SK-N-SH treated with all-trans-retinoic acid at 6 μM for 48 hours (cell line): ENCODE measurements at regions not wholly inside any gene's neighbourhood (a gene's known extent, or its start where the extent isn't known, plus 50 kb on each side); places are given as distances from the start of the nearest gene placed in this dataset.
A peak's percentile ranks its signal among the peaks of the same experiment; 100 is the strongest.

Experiments
- ATAC-seq: fragments of 200-7000 bp; cut with Tn5 transposase; 3 replicates; pipeline ENCODE4 v1.9.1; 2020; ENCODE audit warnings: mild to moderate bottlenecking, moderate library complexity
- BACH2 ChIP-seq: fragments of 250-450 bp; sonication (Bioruptor Pico); IDR thresholded peaks from 2 replicates; pipeline ENCODE4 v1.9.0; 2021; ENCODE audit warnings: mild to moderate bottlenecking, borderline replicate concordance
- CSDC2 ChIP-seq: fragments of 250-450 bp; sonication (Bioruptor Pico); IDR thresholded peaks from 2 replicates; pipeline ENCODE4 v1.5.0; 2020; ENCODE audit warnings: mild to moderate bottlenecking, moderate library complexity
- ESRRG ChIP-seq: fragments of 250-450 bp; sonication (Bioruptor Pico); IDR thresholded peaks from 2 replicates; pipeline ENCODE4 v1.6.1; 2021; ENCODE audit warnings: mild to moderate bottlenecking
- ISL1 ChIP-seq: fragments of 250-450 bp; sonication (Bioruptor Pico); IDR thresholded peaks from 2 replicates; pipeline ENCODE4 v2.1.2; 2022; ENCODE audit warnings: mild to moderate bottlenecking, moderate library complexity
- OSR1 ChIP-seq: fragments of 250-450 bp; sonication (Bioruptor Pico); IDR thresholded peaks from 2 replicates; pipeline ENCODE4 v1.8.0; 2022; ENCODE audit warnings: moderate library complexity, mild to moderate bottlenecking, inconsistent platforms
- PATZ1 ChIP-seq: fragments of 250-450 bp; sonication (Bioruptor Pico); IDR thresholded peaks from 2 replicates; pipeline ENCODE4 v1.8.0; 2020; ENCODE audit warnings: mild to moderate bottlenecking, moderate library complexity, borderline replicate concordance
- PPARA ChIP-seq: fragments of 250-450 bp; sonication (Bioruptor Pico); IDR thresholded peaks from 2 replicates; pipeline ENCODE4 v1.5.0; 2020; ENCODE audit warnings: mild to moderate bottlenecking, borderline replicate concordance
- RARB ChIP-seq: fragments of 250-450 bp; sonication (Bioruptor Pico); IDR thresholded peaks from 2 replicates; pipeline ENCODE4 v1.8.0; 2021; ENCODE audit warnings: mild to moderate bottlenecking, moderate library complexity
- SNAI2 ChIP-seq: fragments of 250-450 bp; sonication (Bioruptor Pico); IDR thresholded peaks from 2 replicates; pipeline ENCODE4 v1.5.0; 2020; ENCODE audit warnings: mild to moderate bottlenecking, moderate library complexity
- TSHZ2 ChIP-seq: fragments of 250-450 bp; sonication (Bioruptor Pico); IDR thresholded peaks from 2 replicates; pipeline ENCODE4 v1.5.0; 2020; ENCODE audit warnings: mild to moderate bottlenecking, moderate library complexity
- ZC3H10 ChIP-seq: fragments of 250-450 bp; sonication (Bioruptor Pico); IDR thresholded peaks from 2 replicates; pipeline ENCODE4 v1.5.1; 2021; ENCODE audit warnings: mild to moderate bottlenecking, moderate library complexity
- ZFP3 ChIP-seq: fragments of 250-450 bp; sonication (Bioruptor Pico); IDR thresholded peaks from 2 replicates; pipeline ENCODE4 v1.5.0; 2020; ENCODE audit warnings: mild to moderate bottlenecking, moderate library complexity
- ZFP30 ChIP-seq: fragments of 450-650 bp; formaldehyde crosslinking; IDR thresholded peaks from 2 replicates; pipeline ENCODE4 v1.5.0; 2022; ENCODE audit warnings: mild to moderate bottlenecking, moderate library complexity
- TF ChIP-seq, protein P1 (sequence below): fragments of 250-450 bp; sonication (Bioruptor Pico); IDR thresholded peaks from 2 replicates; pipeline ENCODE4 v1.5.1; 2021; ENCODE audit warnings: mild to moderate bottlenecking, moderate library complexity
- TF ChIP-seq, protein P2 (sequence below): fragments of 250-450 bp; sonication (Bioruptor Pico); IDR thresholded peaks from 2 replicates; pipeline ENCODE4 v1.5.1; 2020; ENCODE audit warnings: low read depth, mild to moderate bottlenecking, moderate library complexity

- no peak for ATAC-seq
- no peak for TF ChIP-seq BACH2 (CRISPR knock-in tag)
Measured at GRCh38 chr1:240667351-240667750, 55.4 kb upstream of the GREM2 start.

DNA sequence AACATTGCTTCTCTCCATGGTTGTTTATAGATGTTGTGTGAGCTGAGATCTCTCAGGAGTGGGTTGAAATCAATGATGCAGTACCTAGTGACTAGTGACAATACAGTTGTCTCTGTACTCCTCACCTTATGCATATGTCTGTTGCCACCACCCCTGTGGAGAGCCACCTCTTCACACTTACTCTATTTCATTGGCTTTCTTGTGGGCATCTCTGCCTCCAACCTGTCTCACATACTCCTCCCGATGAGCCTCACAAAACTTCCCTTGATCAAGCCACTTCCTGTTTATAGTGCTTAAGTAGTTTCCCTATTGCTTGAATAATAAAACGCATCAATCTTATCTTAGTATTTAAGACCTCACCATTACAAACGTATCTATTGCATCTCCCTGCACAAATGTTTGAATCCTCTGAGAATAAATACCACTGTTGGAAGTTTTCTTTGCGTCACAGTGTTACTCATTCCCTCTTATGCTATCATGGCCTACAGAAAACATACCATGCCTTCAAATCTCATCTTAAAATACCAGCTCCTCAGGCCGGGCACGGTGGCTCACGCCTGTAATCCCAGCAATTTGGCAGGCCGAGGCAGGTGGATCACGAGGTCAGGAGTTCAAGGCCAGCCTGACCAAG is 54.7 kb upstream of the GREM2 start:
- no peak for TF ChIP-seq OSR1 (CRISPR knock-in tag)
- TF ChIP-seq, protein P1, sequence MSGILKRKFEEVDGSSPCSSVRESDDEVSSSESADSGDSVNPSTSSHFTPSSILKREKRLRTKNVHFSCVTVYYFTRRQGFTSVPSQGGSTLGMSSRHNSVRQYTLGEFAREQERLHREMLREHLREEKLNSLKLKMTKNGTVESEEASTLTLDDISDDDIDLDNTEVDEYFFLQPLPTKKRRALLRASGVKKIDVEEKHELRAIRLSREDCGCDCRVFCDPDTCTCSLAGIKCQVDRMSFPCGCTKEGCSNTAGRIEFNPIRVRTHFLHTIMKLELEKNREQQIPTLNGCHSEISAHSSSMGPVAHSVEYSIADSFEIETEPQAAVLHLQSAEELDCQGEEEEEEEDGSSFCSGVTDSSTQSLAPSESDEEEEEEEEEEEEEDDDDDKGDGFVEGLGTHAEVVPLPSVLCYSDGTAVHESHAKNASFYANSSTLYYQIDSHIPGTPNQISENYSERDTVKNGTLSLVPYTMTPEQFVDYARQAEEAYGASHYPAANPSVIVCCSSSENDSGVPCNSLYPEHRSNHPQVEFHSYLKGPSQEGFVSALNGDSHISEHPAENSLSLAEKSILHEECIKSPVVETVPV (CRISPR knock-in tag), result no peak
- no peak for TF ChIP-seq ZFP30 (CRISPR knock-in tag)
- no peak for TF ChIP-seq SNAI2 (CRISPR knock-in tag)
- TF ChIP-seq, all 23 proteins: peak for 0
- no peak for ATAC-seq

DNA sequence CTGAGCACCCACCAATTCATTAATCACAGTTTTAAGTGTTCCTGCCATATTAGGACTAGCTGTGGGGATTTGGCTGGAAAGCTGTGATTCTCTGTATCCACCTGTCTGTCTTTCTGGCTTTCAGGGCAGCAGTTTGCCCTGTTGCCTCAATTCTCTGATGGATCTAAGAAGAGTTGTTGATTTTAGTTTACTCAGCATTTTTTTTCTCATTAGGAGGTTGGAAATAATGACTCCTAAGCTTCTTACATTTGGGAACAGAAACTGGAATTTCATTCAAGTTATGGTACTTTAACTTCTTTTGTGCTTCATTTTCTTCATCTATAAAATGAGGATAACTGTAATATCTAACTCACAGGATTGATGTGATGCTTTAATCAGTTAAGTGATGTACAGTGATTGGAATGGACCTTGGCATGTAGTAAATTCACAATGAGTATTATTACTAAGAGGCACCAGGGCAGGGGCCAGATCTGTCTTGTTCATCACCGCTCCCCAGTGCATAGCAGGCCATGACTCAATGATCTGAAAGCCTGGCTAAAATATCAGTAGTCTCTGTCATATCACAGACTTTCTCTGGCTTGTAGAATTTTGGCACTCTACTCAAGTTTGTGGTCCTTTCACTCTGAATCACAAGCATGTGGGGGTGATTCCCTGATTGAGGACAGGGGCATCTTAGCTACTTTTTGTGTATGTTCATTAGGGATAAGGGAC is 51.4 kb upstream of the GREM2 start:
- peak; percentile 91 for ATAC-seq
- no peak for TF ChIP-seq ISL1 (CRISPR knock-in tag)
- no peak for TF ChIP-seq ZFP3 (CRISPR knock-in tag)
- no peak for TF ChIP-seq OSR1 (CRISPR knock-in tag)
- TF ChIP-seq SNAI2 (CRISPR knock-in tag), result no peak
- TF ChIP-seq PATZ1 (CRISPR knock-in tag), result no peak
- no peak for TF ChIP-seq ZC3H10 (CRISPR knock-in tag)
- no peak for TF ChIP-seq RARB (CRISPR knock-in tag)
- TF ChIP-seq CSDC2 (CRISPR knock-in tag), result no peak
- TF ChIP-seq, protein P2, sequence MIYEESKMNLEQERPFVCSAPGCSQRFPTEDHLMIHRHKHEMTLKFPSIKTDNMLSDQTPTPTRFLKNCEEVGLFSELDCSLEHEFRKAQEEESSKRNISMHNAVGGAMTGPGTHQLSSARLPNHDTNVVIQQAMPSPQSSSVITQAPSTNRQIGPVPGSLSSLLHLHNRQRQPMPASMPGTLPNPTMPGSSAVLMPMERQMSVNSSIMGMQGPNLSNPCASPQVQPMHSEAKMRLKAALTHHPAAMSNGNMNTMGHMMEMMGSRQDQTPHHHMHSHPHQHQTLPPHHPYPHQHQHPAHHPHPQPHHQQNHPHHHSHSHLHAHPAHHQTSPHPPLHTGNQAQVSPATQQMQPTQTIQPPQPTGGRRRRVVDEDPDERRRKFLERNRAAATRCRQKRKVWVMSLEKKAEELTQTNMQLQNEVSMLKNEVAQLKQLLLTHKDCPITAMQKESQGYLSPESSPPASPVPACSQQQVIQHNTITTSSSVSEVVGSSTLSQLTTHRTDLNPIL (CRISPR knock-in tag), result no peak
- no peak for TF ChIP-seq PPARA
- no peak for TF ChIP-seq ESRRG (CRISPR knock-in tag)
- TF ChIP-seq ZFP30 (CRISPR knock-in tag), result no peak
- no peak for TF ChIP-seq TSHZ2 (CRISPR knock-in tag)
- TF ChIP-seq, all 23 proteins: peak for 0
